SK-N-MC (cell line): ENCODE measurements at regions not wholly inside any gene's neighbourhood (a gene's known extent, or its start where the extent isn't known, plus 50 kb on each side); places are given as distances from the start of the nearest gene placed in this dataset.

ENCODE experiments used
- DNase-seq: peaks from one replicate; pipeline ENCODE4 v3.0.0-alpha.2; 2011; ENCODE audit warnings: low read depth, low spot score
- H3K27ac ChIP-seq: fragments of 200-600 bp; sonication (generic); 2 replicates; pipeline ENCODE4 v1.5.1; 2016; ENCODE audit warnings: mixed run types
- H3K36me3 ChIP-seq: fragments of 200-600 bp; sonication (generic); 2 replicates; pipeline ENCODE4 v1.6.1; 2017; ENCODE audit warnings: antibody characterized with exemption, low read length, mixed read lengths; ENCODE audit not compliant: insufficient read depth
- H3K4me3 ChIP-seq: fragments of 200-600 bp; sonication (generic); 2 replicates; pipeline ENCODE4 v1.5.1; 2016
- H3K9ac ChIP-seq: fragments of 200-600 bp; sonication (generic); 2 replicates; pipeline ENCODE4 v1.8.0; 2017; ENCODE audit warnings: mixed run types, mixed read lengths; ENCODE audit not compliant: insufficient read length
- H3K9me3 ChIP-seq: fragments of 200-600 bp; sonication (generic); 2 replicates; pipeline ENCODE4 v1.6.1; 2017; ENCODE audit warnings: low read depth, mild to moderate bottlenecking, antibody characterized with exemption, low read length, moderate library complexity, mixed read lengths
- EZH2 ChIP-seq: fragments of 200-600 bp; sonication (generic); IDR thresholded peaks from one replicate; pipeline ENCODE4 v1.6.1; 2017; ENCODE audit warnings: antibody characterized with exemption
- FOXP2 ChIP-seq: optimal IDR thresholded peaks from 2 replicates; pipeline ENCODE3; 2011; ENCODE audit warnings: mild to moderate bottlenecking, moderate library complexity; ENCODE audit not compliant: insufficient read depth; ENCODE audit errors: extremely low read length, control extremely low read depth
- POLR2AphosphoS5 ChIP-seq: IDR thresholded peaks from 2 replicates; pipeline ENCODE4 v1.6.1; 2012; ENCODE audit warnings: mild to moderate bottlenecking, low read depth, low read length, borderline replicate concordance

GRCh38 chr14:56862836-56863235 is 52.6 kb upstream of the OTX2 start:
- H3K9me3 ChIP-seq, result no peaks in the 10 kb centered on the region
- DNase-seq, result no peak
- TF ChIP-seq POLR2AphosphoS5, result no peak
- TF ChIP-seq FOXP2, result no peak
- TF ChIP-seq EZH2, result no peak
- H3K9ac ChIP-seq, result no peak overlapping the region
- H3K36me3 ChIP-seq, result 0 out of 2 replicates have a peak, but pooled peaks cover 4% of the 10 kb centered on the region
- H3K4me3 ChIP-seq, result no peak overlapping the region
- H3K27ac ChIP-seq, result no peak overlapping the region

DNA sequence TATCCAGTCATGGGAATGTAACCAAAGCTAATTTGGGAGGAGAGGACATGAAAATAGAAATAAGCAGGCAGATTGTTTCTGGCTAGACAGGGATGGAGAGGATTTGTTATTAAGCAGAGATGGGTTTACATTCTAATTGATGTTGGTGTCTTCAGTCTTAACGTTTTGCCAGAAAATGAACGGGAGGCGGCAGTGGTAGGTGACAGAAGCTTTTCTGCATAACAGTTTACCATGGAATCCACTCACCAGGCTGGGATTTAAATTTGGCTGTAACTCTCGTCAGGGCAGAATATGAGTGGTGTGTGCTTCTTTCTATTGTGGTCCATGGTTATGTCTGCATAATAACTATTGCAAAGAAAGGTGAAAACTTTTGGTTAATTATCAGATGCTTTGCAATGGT is 50.2 kb upstream of the OTX2 start:
- no peak overlapping the region for H3K4me3 ChIP-seq
- no peak overlapping the region for H3K9ac ChIP-seq

More for the DNA sequence above, 50.2 kb upstream of the OTX2 start:
- Histone ChIP-seq H3K36me3 (0 out of 2 replicates have a peak, but pooled peaks cover 4% of the 10 kb centered on the region), H3K9me3 (no peaks in the 10 kb centered on the region), H3K27ac (no peak overlapping the region)
- TF ChIP-seq POLR2AphosphoS5 (no peak), EZH2 (no peak), FOXP2 (no peak)
- no peak for DNase-seq
